Colonic mucosa (tissue), 4 donors: ENCODE measurements at regions not wholly inside any gene's neighbourhood (a gene's known extent, or its start where the extent isn't known, plus 50 kb on each side); places are given as distances from the start of the nearest gene placed in this dataset.

ENCODE experiments used
- DNase-seq: peaks from one replicate; pipeline ENCODE4 v3.0.0-alpha.2; 2020
- H3K27ac ChIP-seq: fragments of 200-600 bp; one replicate; pipeline ENCODE4 v1.8.0; 2021
- H3K27me3 ChIP-seq: fragments of 200-600 bp; one replicate; pipeline ENCODE4 v1.8.0; 2021
- H3K36me3 ChIP-seq: fragments of 200-600 bp; one replicate; pipeline ENCODE4 v1.8.0; 2021
- H3K4me1 ChIP-seq: fragments of 200-600 bp; one replicate; pipeline ENCODE4 v1.8.0; 2021; ENCODE audit warnings: mild to moderate bottlenecking
- H3K4me3 ChIP-seq: fragments of 200-600 bp; one replicate; pipeline ENCODE4 v1.8.0; 2021
- H3K9ac ChIP-seq, 2 donors: one replicate each; pipeline ENCODE4 v1.7.0; 2013; ENCODE audit warnings: control low read depth in 2 of 2, low read depth in 2 of 2, low read length in 2 of 2
- H3K9me3 ChIP-seq: fragments of 200-600 bp; one replicate; pipeline ENCODE4 v1.8.0; 2021
- intact Hi-C: fragments of 100-400 bp; cut with DNase I; formaldehyde crosslinking; loops from one replicate; pipeline ENCODE4 v1.14.1; 2022
- TF ChIP-seq, protein P1 (sequence below): fragments of 200-600 bp; IDR thresholded peaks from one replicate; pipeline ENCODE4 v1.8.0; 2022; ENCODE audit warnings: antibody characterized with exemption, mild to moderate bottlenecking
- donor health status: healthy.
- donor health status: DM: no; HTN: no; CAD: no.
- donor health status: DM: no; HTN: no; CAD: no.

DNA sequence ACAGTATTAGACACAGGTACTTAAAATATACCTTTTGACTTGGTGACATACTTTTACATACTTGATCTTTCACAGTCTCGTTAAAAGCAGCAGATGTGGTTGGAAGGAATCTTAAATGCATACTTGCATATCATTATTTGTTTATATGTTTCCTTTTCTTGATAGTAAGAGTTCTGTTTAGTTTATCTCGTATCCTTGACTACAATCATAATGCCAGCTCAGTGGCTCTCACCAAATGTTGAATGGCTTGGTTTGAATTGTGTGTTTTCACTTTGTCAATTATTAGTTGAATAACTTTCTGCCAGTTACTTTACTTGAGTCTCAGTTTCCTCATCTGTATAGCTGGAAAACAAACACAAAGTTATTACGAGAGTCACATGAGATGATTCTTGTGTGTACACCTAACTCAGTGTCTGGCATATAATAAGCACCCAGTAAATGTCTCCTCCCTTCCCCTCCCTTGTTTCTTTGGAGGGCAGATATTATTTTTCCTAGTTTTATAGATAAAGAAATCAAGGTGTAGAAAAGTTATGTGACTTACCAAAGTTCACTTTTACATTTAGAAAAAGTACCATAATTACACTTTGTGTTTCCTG lies 131.6 kb upstream of the IVNS1ABP start:
- Histone ChIP-seq H3K4me1 (no peaks in the 10 kb centered on the region), H3K9ac (no peak overlapping the region), H3K4me3 (no peak overlapping the region), H3K27ac (peak overlapping the region; percentile 73), H3K36me3 (no peaks in the 10 kb centered on the region), H3K27me3 (no peaks in the 10 kb centered on the region), H3K9me3 (no peaks in the 10 kb centered on the region)
- TF ChIP-seq, protein P1, sequence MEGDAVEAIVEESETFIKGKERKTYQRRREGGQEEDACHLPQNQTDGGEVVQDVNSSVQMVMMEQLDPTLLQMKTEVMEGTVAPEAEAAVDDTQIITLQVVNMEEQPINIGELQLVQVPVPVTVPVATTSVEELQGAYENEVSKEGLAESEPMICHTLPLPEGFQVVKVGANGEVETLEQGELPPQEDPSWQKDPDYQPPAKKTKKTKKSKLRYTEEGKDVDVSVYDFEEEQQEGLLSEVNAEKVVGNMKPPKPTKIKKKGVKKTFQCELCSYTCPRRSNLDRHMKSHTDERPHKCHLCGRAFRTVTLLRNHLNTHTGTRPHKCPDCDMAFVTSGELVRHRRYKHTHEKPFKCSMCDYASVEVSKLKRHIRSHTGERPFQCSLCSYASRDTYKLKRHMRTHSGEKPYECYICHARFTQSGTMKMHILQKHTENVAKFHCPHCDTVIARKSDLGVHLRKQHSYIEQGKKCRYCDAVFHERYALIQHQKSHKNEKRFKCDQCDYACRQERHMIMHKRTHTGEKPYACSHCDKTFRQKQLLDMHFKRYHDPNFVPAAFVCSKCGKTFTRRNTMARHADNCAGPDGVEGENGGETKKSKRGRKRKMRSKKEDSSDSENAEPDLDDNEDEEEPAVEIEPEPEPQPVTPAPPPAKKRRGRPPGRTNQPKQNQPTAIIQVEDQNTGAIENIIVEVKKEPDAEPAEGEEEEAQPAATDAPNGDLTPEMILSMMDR: no peak
- intact Hi-C loops: no loop called here
- no peak for DNase-seq

DNA sequence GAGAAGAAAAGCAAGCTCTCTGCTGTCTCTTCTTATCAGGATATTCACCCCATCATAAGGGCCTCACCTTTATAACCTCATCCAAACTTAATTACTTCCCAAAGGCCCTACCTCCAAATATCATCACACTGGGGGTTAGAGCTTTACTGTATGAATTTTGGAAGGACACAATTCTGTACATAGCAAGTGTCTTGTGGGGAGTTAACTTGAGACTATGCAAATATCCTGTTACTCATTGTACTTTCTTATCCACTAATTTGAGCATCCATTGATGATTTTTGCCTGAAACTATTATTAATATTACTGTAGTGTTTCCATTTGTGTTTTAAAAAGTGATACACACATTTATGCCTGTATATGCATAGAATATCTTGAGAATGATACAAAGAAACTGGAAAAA lies 129.1 kb upstream of the IVNS1ABP start:
- no peak for DNase-seq
- no peak overlapping the region for H3K4me3 ChIP-seq
- intact Hi-C loops: no loop called here
- H3K27me3 ChIP-seq: no peaks in the 10 kb centered on the region
- TF ChIP-seq, protein P1: no peak
- H3K4me1 ChIP-seq: no peaks in the 10 kb centered on the region
- H3K27ac ChIP-seq: no peak overlapping the region
- no peaks in the 10 kb centered on the region for H3K36me3 ChIP-seq
- H3K9ac ChIP-seq: no peak overlapping the region
- H3K9me3 ChIP-seq: no peaks in the 10 kb centered on the region

DNA sequence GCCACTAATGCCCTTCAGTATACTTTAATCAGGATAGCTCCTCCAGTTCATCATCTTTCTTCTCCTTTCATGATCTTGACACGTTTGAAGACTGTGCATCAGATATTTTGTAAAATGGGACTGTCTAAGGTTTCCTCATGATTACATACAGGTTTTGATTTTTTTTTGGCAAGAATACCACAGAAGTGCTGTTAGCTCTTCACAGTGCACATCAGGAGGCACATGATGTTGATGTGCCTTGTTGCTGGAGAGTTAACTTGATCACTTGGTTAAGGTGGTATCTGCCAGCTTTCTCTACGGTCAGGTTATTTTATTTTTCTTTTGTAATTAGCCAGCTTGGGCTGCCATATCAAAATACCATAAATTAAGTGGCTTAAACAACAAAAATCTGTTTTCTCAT lies 128.6 kb upstream of the IVNS1ABP start:
- H3K27me3 ChIP-seq: no peaks in the 10 kb centered on the region
- TF ChIP-seq, protein P1: no peak
- H3K4me1 ChIP-seq: no peaks in the 10 kb centered on the region
- no peak for DNase-seq
- H3K9ac ChIP-seq: no peak overlapping the region
- H3K4me3 ChIP-seq: no peak overlapping the region
- intact Hi-C loops: no loop called here
- H3K27ac ChIP-seq: no peak overlapping the region
- no peaks in the 10 kb centered on the region for H3K9me3 ChIP-seq
- H3K36me3 ChIP-seq: no peaks in the 10 kb centered on the region

DNA sequence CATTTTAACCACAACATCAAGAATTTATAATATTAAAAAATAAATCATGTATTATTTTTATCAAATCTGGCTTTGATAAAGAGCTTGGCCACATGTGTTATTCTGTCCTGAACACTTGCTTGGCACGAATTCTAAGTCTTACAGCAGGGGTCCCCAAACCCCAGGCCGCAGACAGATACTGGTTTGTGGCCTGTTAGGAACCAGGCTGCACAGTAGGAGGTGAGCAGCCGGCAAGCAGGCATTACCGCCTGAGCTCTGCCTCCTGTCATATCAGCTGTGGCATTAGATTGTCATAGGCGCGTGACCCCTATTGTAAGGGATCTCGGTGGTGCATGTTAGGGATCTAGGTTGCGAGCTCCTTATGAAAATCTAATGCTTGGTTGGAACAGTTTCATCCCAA lies 127.6 kb upstream of the IVNS1ABP start:
- no peaks in the 10 kb centered on the region for H3K4me1 ChIP-seq
- DNase-seq: no peak
- no peak overlapping the region for H3K27ac ChIP-seq
- no peak overlapping the region for H3K9ac ChIP-seq
- no peaks in the 10 kb centered on the region for H3K9me3 ChIP-seq
- no peak overlapping the region for H3K4me3 ChIP-seq
- H3K36me3 ChIP-seq: no peaks in the 10 kb centered on the region
- H3K27me3 ChIP-seq: no peaks in the 10 kb centered on the region
- intact Hi-C loops: no loop called here
- TF ChIP-seq, protein P1: no peak

DNA sequence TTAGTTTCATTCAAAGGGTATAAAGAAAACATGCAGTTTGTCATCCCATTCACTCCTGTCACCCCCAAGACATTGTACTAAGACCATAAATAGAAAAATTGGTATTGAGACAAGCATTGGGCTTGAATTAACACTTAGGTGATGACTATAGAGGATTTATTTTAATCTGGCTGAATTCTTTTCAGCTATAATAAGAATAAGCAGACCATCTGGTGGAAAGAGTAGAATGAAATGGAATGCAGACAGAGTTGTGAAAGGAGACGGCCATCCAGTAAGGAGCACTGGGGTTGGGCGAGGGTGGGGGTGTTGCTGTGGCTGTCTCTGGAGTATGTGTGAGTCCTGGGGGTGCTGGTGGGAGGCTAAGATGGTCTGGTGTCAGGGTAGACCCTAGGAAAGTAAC lies 125.0 kb upstream of the IVNS1ABP start:
- no peaks in the 10 kb centered on the region for H3K9me3 ChIP-seq
- H3K4me3 ChIP-seq: no peak overlapping the region
- intact Hi-C loops: no loop called here
- TF ChIP-seq, protein P1: no peak
- H3K9ac ChIP-seq: no peak overlapping the region
- no peaks in the 10 kb centered on the region for H3K4me1 ChIP-seq
- DNase-seq: no peak
- no peak overlapping the region for H3K27ac ChIP-seq
- H3K27me3 ChIP-seq: no peaks in the 10 kb centered on the region
- no peaks in the 10 kb centered on the region for H3K36me3 ChIP-seq

DNA sequence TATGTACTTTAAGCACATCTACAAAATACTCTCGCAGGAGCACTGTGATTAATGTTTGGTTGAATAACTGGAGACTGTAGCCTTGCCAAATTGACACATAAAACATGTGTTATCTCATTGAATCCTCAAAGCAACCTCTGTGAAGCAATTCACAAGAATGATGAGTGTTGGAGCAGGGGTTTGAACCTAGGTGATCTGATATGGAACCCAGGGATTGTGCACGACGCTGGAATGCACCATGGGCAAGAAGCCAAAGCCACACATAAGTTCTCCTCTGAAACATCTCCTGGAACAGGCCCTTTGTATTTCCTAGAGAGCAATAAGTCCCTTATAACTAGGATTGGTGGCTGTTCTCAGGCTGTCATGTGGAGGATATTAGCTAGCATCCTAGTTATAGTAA lies 124.6 kb upstream of the IVNS1ABP start:
- Histone ChIP-seq H3K27ac (no peak overlapping the region), H3K4me3 (no peak overlapping the region), H3K4me1 (no peaks in the 10 kb centered on the region), H3K9ac (no peak overlapping the region), H3K9me3 (no peaks in the 10 kb centered on the region), H3K36me3 (no peaks in the 10 kb centered on the region), H3K27me3 (no peaks in the 10 kb centered on the region)
- no peak for DNase-seq
- intact Hi-C loops: no loop called here
- TF ChIP-seq, protein P1: no peak
